ENCODE measurements at regions not wholly inside any gene's neighbourhood (a gene's known extent, or its start where the extent isn't known, plus 50 kb on each side); places are given as distances from the start of the nearest gene placed in this dataset.
"Not testable (repeated sequence)": the region's sequence is repeated elsewhere in the genome, so short reads cannot be mapped to it uniquely, and the experiment has no call there.

GRCh38 chrX:40245488-40246071, 147.8 kb upstream of the BCOR start:
- peak; percentile 27 for DNase-seq (ENCODE audit: low spot score)

- peak; percentile 49 for DNase-seq (ENCODE audit: low spot score)
Observed at GRCh38 chrX:40244980-40245379, 147.2 kb upstream of the BCOR start.

- DNase-seq (ENCODE audit: low spot score) = peak; percentile 45
Observed at GRCh38 chrX:40243755-40244515, 146.2 kb upstream of the BCOR start.

- no peak for DNase-seq (ENCODE audit: low spot score)
Observed at GRCh38 chrX:40240844-40241243, 143.1 kb upstream of the BCOR start.

GRCh38 chrX:40237731-40238178, 140.0 kb upstream of the BCOR start:
- no peak for DNase-seq (ENCODE audit: low spot score)

GRCh38 chrX:40230646-40231045, 132.9 kb upstream of the BCOR start:
- DNase-seq (ENCODE audit: low spot score) = no peak

- no peak for DNase-seq (ENCODE audit: low spot score)
Observed at GRCh38 chrX:40227125-40227524, 129.4 kb upstream of the BCOR start.

- DNase-seq (ENCODE audit: low spot score) = no peak
Observed at GRCh38 chrX:40224658-40225057, 126.9 kb upstream of the BCOR start.

GRCh38 chrX:40222612-40223011, 124.9 kb upstream of the BCOR start:
- DNase-seq (ENCODE audit: low spot score) = not testable (repeated sequence)

GRCh38 chrX:40213092-40213491, 115.3 kb upstream of the BCOR start:
- DNase-seq (ENCODE audit: low spot score) = no peak

- DNase-seq (ENCODE audit: low spot score) = no peak
Observed at GRCh38 chrX:40209951-40210617, 112.3 kb upstream of the BCOR start.

- no peak for DNase-seq (ENCODE audit: low spot score)
Observed at GRCh38 chrX:40207626-40208025, 109.9 kb upstream of the BCOR start.

- no peak for DNase-seq (ENCODE audit: low spot score)
Observed at GRCh38 chrX:40205471-40205870, 107.7 kb upstream of the BCOR start.

GRCh38 chrX:40202456-40202855, 104.7 kb upstream of the BCOR start:
- no peak for DNase-seq (ENCODE audit: low spot score)

- no peak for DNase-seq (ENCODE audit: low spot score)
Observed at GRCh38 chrX:40201329-40201885, 103.6 kb upstream of the BCOR start.

GRCh38 chrX:40199704-40200103, 101.9 kb upstream of the BCOR start:
- DNase-seq (ENCODE audit: low spot score) = no peak

- DNase-seq (ENCODE audit: low spot score) = no peak
Observed at GRCh38 chrX:40197071-40197470, 99.3 kb upstream of the BCOR start.

- no peak for DNase-seq (ENCODE audit: low spot score)
Observed at GRCh38 chrX:40195368-40195767, 97.6 kb upstream of the BCOR start.

GRCh38 chrX:40192196-40192595, 94.4 kb upstream of the BCOR start:
- no peak for DNase-seq (ENCODE audit: low spot score)

GRCh38 chrX:40189637-40190036, 91.9 kb upstream of the BCOR start:
- DNase-seq (ENCODE audit: low spot score) = no peak

- peak; percentile 2 for DNase-seq (ENCODE audit: low spot score)
Observed at GRCh38 chrX:40188573-40189417, 91.0 kb upstream of the BCOR start.

- no peak for DNase-seq (ENCODE audit: low spot score)
Observed at GRCh38 chrX:40184968-40185367, 87.2 kb upstream of the BCOR start.
